OCI-LY3 (cell line): ENCODE measurements at regions not wholly inside any gene's neighbourhood (a gene's known extent, or its start where the extent isn't known, plus 50 kb on each side); places are given as distances from the start of the nearest gene placed in this dataset.

Experiments used
- H2AFZ ChIP-seq: fragments of 200-600, 300-600 bp; shearing (Covaris generic); 2 replicates; pipeline ENCODE4 v1.6.0; 2014; ENCODE audit warnings: antibody characterized with exemption, low read depth, low read length
- H3K27ac ChIP-seq: fragments of 200-600, 300-600 bp; sonication (generic); 2 replicates; pipeline ENCODE4 v1.5.1; 2014; ENCODE audit warnings: mild to moderate bottlenecking, low read length, moderate library complexity, mixed read lengths
- H3K27me3 ChIP-seq: fragments of 200-600, 300-600 bp; sonication (generic); 2 replicates; pipeline ENCODE4 v1.6.1; 2014; ENCODE audit warnings: low read depth, low read length, mixed read lengths
- H3K36me3 ChIP-seq: fragments of 200-600, 300-600 bp; sonication (generic); replicated peaks from 2 replicates; pipeline ENCODE3; 2014; ENCODE audit warnings: low read depth, low read length, mixed read lengths
- H3K4me1 ChIP-seq: fragments of 300-600, 200-600 bp; sonication (generic); 2 replicates; pipeline ENCODE4 v1.6.1; 2014; ENCODE audit warnings: low read length, mixed read lengths
- H3K4me2 ChIP-seq: fragments of 200-600, 300-600 bp; sonication (generic); 2 replicates; pipeline ENCODE4 v1.6.1; 2014; ENCODE audit warnings: low read length, mixed read lengths
- H3K4me3 ChIP-seq: fragments of 300-600, 200-600 bp; sonication (generic); 2 replicates; pipeline ENCODE4 v1.5.1; 2014; ENCODE audit warnings: antibody characterized with exemption, mild to moderate bottlenecking, low read length, moderate library complexity
- H3K79me2 ChIP-seq: fragments of 300-600, 200-600 bp; shearing (Covaris generic); 2 replicates; pipeline ENCODE4 v1.6.1; 2014; ENCODE audit warnings: mild to moderate bottlenecking, low read length, mixed read lengths
- H3K9ac ChIP-seq: fragments of 300-600, 200-600 bp; shearing (Covaris generic); 2 replicates; pipeline ENCODE4 v1.6.0; 2014; ENCODE audit warnings: mild to moderate bottlenecking, low read length, moderate library complexity
- H3K9me3 ChIP-seq: fragments of 200-600, 300-600 bp; shearing (Covaris generic); 2 replicates; pipeline ENCODE4 v1.6.1; 2014; ENCODE audit warnings: low read length, mixed read lengths; ENCODE audit not compliant: insufficient read depth
- H4K20me1 ChIP-seq: fragments of 200-600, 300-600 bp; sonication (generic); 2 replicates; pipeline ENCODE4 v1.6.1; 2016; ENCODE audit warnings: low read length, mixed read lengths; ENCODE audit not compliant: insufficient read depth
- CTCF ChIP-seq: fragments of 200-600, 300-600 bp; sonication (generic); IDR thresholded peaks from 2 replicates; pipeline ENCODE4 v1.5.1; 2014; ENCODE audit warnings: antibody characterized with exemption, low read length, low read depth
- EZH2phosphoT487 ChIP-seq: fragments of 200-600 bp; shearing (Covaris generic); IDR thresholded peaks from 2 replicates; pipeline ENCODE4 v1.6.1; 2018; ENCODE audit warnings: antibody characterized with exemption, mixed run types, low read depth

DNA sequence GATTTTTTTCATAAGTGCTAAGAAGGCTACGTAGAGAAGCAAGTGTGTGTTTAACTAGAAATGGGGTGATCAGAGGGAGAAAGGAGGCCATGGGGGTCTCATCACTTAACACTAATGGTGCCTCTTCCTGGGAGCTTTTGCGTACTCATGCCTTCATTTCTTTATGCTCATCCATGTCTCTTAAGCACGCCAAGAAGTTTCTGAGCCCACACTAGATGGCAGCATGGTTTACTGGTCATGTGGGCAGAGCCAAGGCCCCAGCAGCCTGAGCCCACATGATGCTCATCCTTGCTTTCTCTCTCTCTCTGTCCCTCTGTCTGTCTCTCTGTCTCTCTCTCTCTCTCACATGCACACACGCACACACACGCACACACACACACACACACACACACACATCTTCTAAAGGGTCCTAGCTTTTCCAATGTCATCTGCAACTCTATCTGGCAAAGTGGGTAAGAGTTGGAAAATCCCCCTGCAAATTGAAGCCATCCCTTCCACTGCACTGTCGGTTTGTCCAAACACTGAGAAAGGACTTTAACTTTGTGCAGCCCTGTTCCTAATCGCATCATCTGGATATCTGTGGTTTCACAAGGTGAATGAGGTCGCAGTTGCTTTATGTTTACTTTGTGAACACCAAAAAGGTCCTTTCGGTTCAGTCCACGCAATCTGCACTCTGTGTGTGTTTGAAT lies 137.1 kb upstream of the CCDC68 start:
- H3K4me1 ChIP-seq: peaks cover 69% of the 10 kb centered on the region
- peak overlapping the region; percentile 9; the same call in 1 of the 2 replicates for H3K4me3 ChIP-seq
- no peaks in the 10 kb centered on the region for H3K27me3 ChIP-seq
- H4K20me1 ChIP-seq: no peaks in the 10 kb centered on the region
- peak overlapping the region; percentile 46 for H3K4me2 ChIP-seq
- H3K9me3 ChIP-seq: no peaks in the 10 kb centered on the region
- H2AFZ ChIP-seq: peak overlapping the region; percentile 75
- H3K27ac ChIP-seq: peak overlapping the region; percentile 8; the same call in 1 of the 2 replicates
- no peaks in the 10 kb centered on the region for H3K79me2 ChIP-seq
- no peaks in the 10 kb centered on the region for H3K36me3 ChIP-seq
- H3K9ac ChIP-seq: peak overlapping the region; percentile 43
- TF ChIP-seq EZH2phosphoT487 (no peak), CTCF (peak; percentile 97)

GRCh38 chr18:55095584-55095983 lies 136.3 kb upstream of the CCDC68 start:
- TF ChIP-seq CTCF (no peak), EZH2phosphoT487 (no peak)
- H4K20me1 ChIP-seq: no peaks in the 10 kb centered on the region
- H3K27ac ChIP-seq: 0 out of 2 replicates have a peak overlapping the region, but pooled peaks have one; percentile 9
- H3K79me2 ChIP-seq: no peaks in the 10 kb centered on the region
- no peak overlapping the region for H3K4me3 ChIP-seq
- H3K36me3 ChIP-seq: peaks cover under 1% of the 10 kb centered on the region
- no peaks in the 10 kb centered on the region for H3K9me3 ChIP-seq
- no peak overlapping the region for H2AFZ ChIP-seq
- no peaks in the 10 kb centered on the region for H3K27me3 ChIP-seq
- H3K9ac ChIP-seq: peak overlapping the region; percentile 43; the same call in 1 of the 2 replicates
- peak overlapping the region; percentile 46 for H3K4me2 ChIP-seq
- peaks cover 62% of the 10 kb centered on the region for H3K4me1 ChIP-seq

DNA sequence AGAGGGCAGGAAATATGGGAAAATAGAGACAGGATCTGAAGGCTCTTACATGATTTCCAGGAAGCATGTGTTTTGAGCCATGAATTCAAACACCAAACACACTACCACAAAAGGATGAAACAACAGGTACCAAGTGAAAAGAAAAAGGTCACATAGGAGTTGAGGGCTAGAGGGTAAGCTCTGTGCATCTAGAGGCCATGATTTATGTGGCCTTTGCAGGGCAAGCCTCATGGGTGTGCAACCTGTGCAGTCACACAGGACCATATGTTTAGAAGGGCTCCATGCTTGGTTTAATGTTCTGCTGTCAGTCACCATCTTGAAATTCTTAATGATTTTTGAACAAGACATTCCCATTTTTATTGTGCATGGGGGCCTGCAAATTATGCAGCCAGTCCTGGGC lies 134.5 kb upstream of the CCDC68 start:
- no peaks in the 10 kb centered on the region for H4K20me1 ChIP-seq
- no peak overlapping the region for H3K9ac ChIP-seq
- H3K36me3 ChIP-seq: peaks cover 8% of the 10 kb centered on the region
- no peak overlapping the region for H3K4me3 ChIP-seq
- H3K9me3 ChIP-seq: no peaks in the 10 kb centered on the region
- H3K27me3 ChIP-seq: no peaks in the 10 kb centered on the region
- H3K4me2 ChIP-seq: peak overlapping the region; percentile 19
- H3K79me2 ChIP-seq: no peaks in the 10 kb centered on the region
- peak overlapping the region; percentile 42 for H3K27ac ChIP-seq
- TF ChIP-seq CTCF (no peak), EZH2phosphoT487 (no peak)
- H3K4me1 ChIP-seq: peaks cover 74% of the 10 kb centered on the region
- H2AFZ ChIP-seq: no peak overlapping the region

DNA sequence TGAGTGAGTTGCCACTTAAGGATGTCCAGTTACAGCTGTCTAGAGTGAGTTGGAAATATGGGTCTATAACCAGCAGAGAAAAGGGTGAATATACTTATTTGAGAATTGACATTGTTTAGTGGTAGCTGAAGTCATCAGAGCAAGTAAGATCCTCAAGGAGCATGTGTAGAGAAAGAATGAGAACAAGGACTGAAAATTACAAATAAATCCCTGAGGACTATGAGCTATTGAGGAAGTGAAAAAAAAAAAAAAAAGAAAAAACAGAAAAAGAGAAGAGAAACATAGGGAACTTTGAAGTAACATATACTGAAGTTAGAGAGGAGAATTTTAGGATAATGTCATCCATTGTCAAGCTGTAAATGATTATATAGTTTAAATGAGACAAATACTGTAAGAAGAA lies 134.0 kb upstream of the CCDC68 start:
- peaks cover 8% of the 10 kb centered on the region for H3K36me3 ChIP-seq
- H2AFZ ChIP-seq: no peak overlapping the region
- no peaks in the 10 kb centered on the region for H3K9me3 ChIP-seq
- peak overlapping the region; percentile 5; the same call in 1 of the 2 replicates for H3K9ac ChIP-seq
- H3K27me3 ChIP-seq: no peaks in the 10 kb centered on the region
- no peaks in the 10 kb centered on the region for H3K79me2 ChIP-seq
- peak overlapping the region; percentile 19 for H3K4me2 ChIP-seq
- peaks cover 79% of the 10 kb centered on the region for H3K4me1 ChIP-seq
- no peak overlapping the region for H3K4me3 ChIP-seq
- peak overlapping the region; percentile 42 for H3K27ac ChIP-seq
- no peaks in the 10 kb centered on the region for H4K20me1 ChIP-seq
- TF ChIP-seq EZH2phosphoT487 (no peak), CTCF (no peak)
